Common myeloid progenitor, CD34-positive (primary cell): ENCODE measurements at regions not wholly inside any gene's neighbourhood (a gene's known extent, or its start where the extent isn't known, plus 50 kb on each side); places are given as distances from the start of the nearest gene placed in this dataset.

Source experiments
- CTCF ChIA-PET: fragments of 350-600 bp; sonication (Branson Sonifier 250); formaldehyde crosslinking; loops from one replicate; lab custom pipeline; 2021; ENCODE audit warnings: antibody characterized with exemption; lab: Charles Lee
- POLR2A ChIA-PET: fragments of 350-600 bp; sonication (Branson Sonifier 250); formaldehyde crosslinking; loops from one replicate; lab custom pipeline; 2021; ENCODE audit warnings: antibody characterized with exemption; lab: Charles Lee
- DNase-seq, 3 donors: peaks; one replicate each; pipeline versions ENCODE4 v3.0.0 to v3.0.0-alpha.2; 2013
- H3K27ac ChIP-seq, 2 experiments: 1 replicate in 1 of 2; 2 replicates in 1 of 2; pipeline ENCODE4 v1.7.0; 2013; ENCODE audit warnings: inconsistent platforms in 2 of 2, low read length in 2 of 2, mild to moderate bottlenecking in 2 of 2, low read depth in 1 of 2, moderate library complexity in 1 of 2; ENCODE audit not compliant: severe bottlenecking in 2 of 2, insufficient read depth in 1 of 2, poor library complexity in 1 of 2
- H3K27me3 ChIP-seq, 5 experiments: replicated peaks in 2 of 5; 1 replicate in 3 of 5; 2 replicates in 2 of 5; pipeline versions ENCODE4 v1.6.1 to v1.7.0; 2013; ENCODE audit warnings: low read length in 4 of 5, mild to moderate bottlenecking in 2 of 5, moderate library complexity in 2 of 5, inconsistent platforms in 1 of 5; ENCODE audit not compliant: insufficient read depth in 5 of 5, control insufficient read depth in 4 of 5
- H3K36me3 ChIP-seq, 4 experiments: 1 replicate in 2 of 4; 2 replicates in 2 of 4; pipeline versions ENCODE4 v1.6.1 to v1.7.0; 2013; ENCODE audit warnings: low read length in 3 of 4, control low read depth in 1 of 4, mild to moderate bottlenecking in 1 of 4; ENCODE audit not compliant: control insufficient read depth in 4 of 4, insufficient read depth in 4 of 4
- H3K4me1 ChIP-seq, 4 experiments: 1 replicate in 3 of 4; 2 replicates in 1 of 4; pipeline versions ENCODE4 v1.6.1 to v1.7.1; 2013; ENCODE audit warnings: low read length in 3 of 4, mild to moderate bottlenecking in 3 of 4, control low read depth in 1 of 4, inconsistent platforms in 1 of 4, moderate library complexity in 1 of 4; ENCODE audit not compliant: control insufficient read depth in 4 of 4, insufficient read depth in 4 of 4; ENCODE audit errors: control extremely low read depth in 1 of 4
- H3K4me3 ChIP-seq, 7 experiments: 1 replicate in 4 of 7; 2 replicates in 3 of 7; pipeline versions ENCODE4 v1.5.1 to v1.7.0; 2013; ENCODE audit warnings: mild to moderate bottlenecking in 7 of 7, low read length in 6 of 7, moderate library complexity in 6 of 7, inconsistent platforms in 2 of 7, low read depth in 2 of 7, control low read depth in 1 of 7; ENCODE audit not compliant: insufficient read depth in 4 of 7, control insufficient read depth in 1 of 7; ENCODE audit errors: extremely low read depth in 1 of 7
- H3K9me3 ChIP-seq, 5 experiments: 1 replicate in 4 of 5; 2 replicates in 1 of 5; pipeline versions ENCODE4 v1.6.1 to v1.7.1; 2013; ENCODE audit warnings: low read length in 4 of 5, mild to moderate bottlenecking in 2 of 5, inconsistent platforms in 1 of 5, low read depth in 1 of 5, moderate library complexity in 1 of 5; ENCODE audit not compliant: control insufficient read depth in 4 of 5, insufficient read depth in 2 of 5; ENCODE audit errors: control extremely low read depth in 1 of 5
- WGBS: methylation state at CpG from one replicate; pipeline ENCODE4 v1.1.5; 2013; ENCODE audit not compliant: insufficient coverage; 5-methylcytosine and 5-hydroxymethylcytosine counted together

DNA sequence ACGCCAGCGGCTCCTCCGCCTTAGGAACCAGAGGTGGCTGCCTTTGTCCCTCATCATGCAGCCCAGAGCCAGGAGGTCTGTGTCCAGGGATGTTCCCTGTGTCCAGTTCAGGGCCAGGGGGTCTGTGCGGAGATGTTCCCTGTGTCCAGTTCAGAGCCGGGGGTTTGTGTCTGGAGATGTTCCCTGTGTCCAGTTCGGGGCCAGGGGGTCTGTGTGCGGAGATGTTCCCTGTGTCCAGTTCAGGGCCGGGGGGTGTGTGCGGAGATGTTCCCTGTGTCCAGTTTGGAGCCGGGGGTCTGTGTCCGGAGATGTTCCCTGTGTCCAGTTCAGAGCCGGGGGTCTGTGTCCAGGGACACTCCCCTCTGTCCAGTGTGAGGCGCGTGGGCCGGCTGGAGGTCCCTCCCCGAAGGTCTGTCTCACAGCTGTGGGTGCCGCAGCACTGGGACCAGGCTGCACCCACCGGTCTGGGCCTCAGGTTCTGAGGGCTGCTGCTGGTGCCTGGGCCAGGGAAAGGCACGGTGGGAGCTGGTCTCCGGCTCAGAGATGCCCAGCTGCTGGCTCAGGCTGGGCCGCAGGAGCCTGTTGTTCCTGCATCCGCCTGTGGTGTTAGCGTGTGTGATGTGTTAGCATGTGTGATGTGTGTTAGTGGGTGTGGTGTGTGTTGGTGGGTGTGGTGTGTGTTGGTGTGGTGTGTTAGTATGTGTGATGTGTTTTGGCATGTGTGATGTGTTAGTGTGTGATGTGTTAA, 67.9 kb upstream of the CFAP46 start:
- ChIA-PET POLR2A (no interaction called here), CTCF (no interaction called here)
- no peak overlapping the region for H3K27ac ChIP-seq
- no peaks in the 10 kb centered on the region for H3K36me3 ChIP-seq
- peaks cover 0 to 9% (median 5%) of the 10 kb centered on the region in 4 experiments for H3K4me1 ChIP-seq
- H3K27me3 ChIP-seq = peaks cover 0 to 3% (median 0%) of the 10 kb centered on the region in 5 experiments
- no peak overlapping the region for H3K4me3 ChIP-seq
- peak in 1 of 3 donors; percentile 57 for DNase-seq
- 89% methylated on average over 20 of the region's 23 CpGs for WGBS
- no peaks in the 10 kb centered on the region for H3K9me3 ChIP-seq

DNA sequence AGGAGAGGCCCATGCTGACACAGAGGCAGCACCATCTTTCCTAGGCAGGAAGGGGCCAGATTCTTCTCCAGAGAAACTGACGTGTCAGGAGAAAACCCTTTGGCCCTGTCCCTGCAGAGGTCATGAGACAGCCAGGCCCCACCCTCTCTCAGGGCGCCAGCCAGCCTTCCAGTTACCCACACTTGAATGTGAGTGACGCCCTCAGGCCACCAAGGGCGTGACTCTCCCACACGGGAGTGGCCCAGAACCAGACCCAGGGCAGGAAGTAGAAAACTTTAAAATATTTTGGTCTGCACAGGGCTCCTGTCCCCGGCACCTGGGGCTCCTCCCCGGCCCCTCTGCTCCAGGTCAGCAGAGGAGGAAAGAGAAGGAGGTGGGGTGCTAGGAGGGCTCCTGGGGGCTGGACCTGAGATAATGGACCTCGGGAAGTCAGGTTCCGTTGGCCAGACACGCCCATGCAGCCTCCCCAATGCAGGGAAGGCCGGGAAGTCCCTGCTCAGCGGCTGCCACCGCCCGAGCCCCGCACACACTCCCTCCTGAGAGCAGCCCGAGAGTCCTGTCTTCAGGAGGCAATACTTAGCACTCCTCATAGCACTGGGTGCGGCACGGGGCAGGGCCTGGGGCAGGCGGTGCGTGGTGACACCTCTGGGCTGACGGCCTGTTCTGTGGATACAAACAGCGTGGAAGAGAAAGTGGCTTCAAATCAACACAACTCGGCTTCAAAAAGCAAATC, 67.0 kb upstream of the CFAP46 start:
- CTCF ChIA-PET = no interaction called here
- Histone ChIP-seq H3K4me1 (peaks cover 0 to 9% (median 5%) of the 10 kb centered on the region in 4 experiments), H3K36me3 (no peaks in the 10 kb centered on the region), H3K27me3 (peaks cover 0 to 3% (median 0%) of the 10 kb centered on the region in 5 experiments), H3K4me3 (no peak overlapping the region), H3K27ac (no peak overlapping the region), H3K9me3 (no peaks in the 10 kb centered on the region)
- peak in 1 of 3 donors; percentile 26 for DNase-seq
- POLR2A ChIA-PET = no interaction called here
- 82% methylated on average over 17 of the region's 23 CpGs for WGBS

DNA sequence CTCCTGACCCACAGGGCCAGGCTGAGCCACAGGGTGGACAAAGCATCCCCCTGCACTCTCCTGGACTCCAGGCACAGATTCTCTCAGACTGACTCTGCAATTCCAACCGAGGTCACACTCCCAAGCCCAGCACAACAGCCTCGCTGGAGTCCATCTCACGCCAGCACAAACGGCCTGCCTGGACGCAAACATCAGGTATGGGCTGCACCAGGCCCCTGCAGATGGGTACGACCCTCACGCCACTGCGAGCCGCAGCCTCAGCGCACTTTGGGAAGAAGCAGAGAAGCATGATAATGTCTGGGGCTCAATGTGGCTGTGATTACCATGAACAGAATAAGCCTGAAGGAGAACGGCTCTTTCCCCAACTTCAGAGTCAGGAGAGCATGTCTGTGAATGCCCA, 66.4 kb upstream of the CFAP46 start:
- ChIA-PET CTCF (no interaction called here), POLR2A (no interaction called here)
- Histone ChIP-seq H3K4me1 (peaks cover 0 to 6% (median 3%) of the 10 kb centered on the region in 4 experiments), H3K27me3 (peaks cover 0 to 3% (median 0%) of the 10 kb centered on the region in 5 experiments), H3K27ac (no peak overlapping the region), H3K36me3 (no peaks in the 10 kb centered on the region), H3K9me3 (no peaks in the 10 kb centered on the region), H3K4me3 (no peak overlapping the region)
- no peak for DNase-seq
- 98% methylated on average over 11 of the region's 11 CpGs for WGBS

DNA sequence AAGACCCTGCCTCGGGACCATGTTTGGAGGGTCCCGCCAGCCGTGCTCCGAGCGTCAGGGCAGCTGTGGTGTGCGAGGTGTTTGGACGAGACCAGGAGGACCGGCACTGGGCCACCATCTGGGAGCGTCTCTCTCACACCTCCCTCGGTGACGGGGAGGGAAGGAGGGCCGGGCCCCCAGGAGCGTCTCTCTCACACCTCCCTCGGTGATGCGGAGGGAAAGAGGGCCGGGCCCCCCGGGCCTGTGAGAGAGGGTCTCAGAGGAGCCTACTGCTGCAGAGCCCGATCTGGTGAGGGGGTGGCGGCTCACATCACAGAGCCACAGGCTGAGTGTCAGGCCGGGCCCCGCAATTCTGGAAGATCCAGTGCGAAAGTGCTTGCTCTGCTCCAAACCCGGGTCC, 65.8 kb upstream of the CFAP46 start:
- CTCF ChIA-PET = no interaction called here
- Histone ChIP-seq H3K4me1 (peaks cover 0 to 3% (median 0%) of the 10 kb centered on the region in 4 experiments), H3K4me3 (no peak overlapping the region), H3K36me3 (no peaks in the 10 kb centered on the region), H3K27me3 (peaks cover 0 to 1% (median 0%) of the 10 kb centered on the region in 5 experiments), H3K9me3 (no peaks in the 10 kb centered on the region), H3K27ac (no peak overlapping the region)
- POLR2A ChIA-PET = no interaction called here
- WGBS = 92% methylated on average over 23 of the region's 23 CpGs
- DNase-seq = no peak

DNA sequence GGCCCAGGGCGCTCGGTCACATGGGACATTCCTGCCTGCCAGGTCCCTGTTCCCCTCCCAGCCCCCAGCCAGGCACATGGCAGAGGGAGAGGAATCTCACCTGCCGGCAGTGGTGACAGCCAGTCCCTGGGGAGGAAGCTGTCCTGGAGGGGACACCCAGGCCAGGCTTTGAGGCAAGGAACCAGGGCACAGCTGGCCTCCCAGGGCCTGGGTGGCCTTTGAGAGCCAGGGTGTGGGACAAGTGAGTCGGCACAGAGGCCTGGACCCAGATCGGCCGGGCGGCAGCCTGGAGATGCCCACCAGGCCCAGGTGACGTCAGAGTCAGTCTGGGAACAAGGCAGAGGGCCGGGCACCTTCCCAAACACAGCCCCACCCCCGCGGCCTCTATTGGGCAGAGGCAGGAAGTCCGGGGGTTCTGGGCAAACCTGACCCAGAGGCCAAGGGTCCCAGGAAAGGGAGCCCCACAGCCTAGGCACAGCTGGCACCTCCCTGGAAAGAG, 65.0 kb upstream of the CFAP46 start:
- POLR2A ChIA-PET = no interaction called here
- H3K4me3 ChIP-seq = no peak overlapping the region
- H3K4me1 ChIP-seq = no peaks in the 10 kb centered on the region
- CTCF ChIA-PET = no interaction called here
- WGBS = 95% methylated on average over 9 of the region's 12 CpGs
- no peak for DNase-seq
- no peaks in the 10 kb centered on the region for H3K9me3 ChIP-seq
- no peak overlapping the region for H3K27ac ChIP-seq
- H3K36me3 ChIP-seq = no peaks in the 10 kb centered on the region
- no peaks in the 10 kb centered on the region for H3K27me3 ChIP-seq

DNA sequence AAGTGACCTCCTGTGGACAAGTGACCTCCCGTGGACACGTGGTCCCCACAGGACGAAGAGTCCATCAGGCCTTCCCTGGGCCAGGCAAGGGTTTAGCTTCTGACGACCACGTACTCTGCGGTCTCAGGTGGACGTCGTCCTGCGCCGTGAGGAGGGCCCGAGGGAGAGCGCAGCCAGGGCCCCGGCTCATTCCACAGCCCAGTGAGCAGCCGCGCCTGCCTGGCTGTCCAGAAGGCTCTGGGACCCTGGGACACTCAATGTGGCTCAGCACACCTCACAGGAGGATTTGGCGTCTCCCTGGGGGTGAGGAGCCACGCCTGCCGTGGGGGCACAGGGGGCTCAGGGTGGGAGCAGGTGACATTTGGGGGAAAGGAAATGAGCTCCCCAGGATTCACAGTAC, 64.4 kb upstream of the CFAP46 start:
- no peak overlapping the region for H3K4me3 ChIP-seq
- H3K4me1 ChIP-seq = no peaks in the 10 kb centered on the region
- CTCF ChIA-PET = no interaction called here
- no peaks in the 10 kb centered on the region for H3K9me3 ChIP-seq
- no peak overlapping the region for H3K27ac ChIP-seq
- no peaks in the 10 kb centered on the region for H3K36me3 ChIP-seq
- no peak for DNase-seq
- POLR2A ChIA-PET = no interaction called here
- whole genome bisulfite sequencing = 94% methylated on average over 16 of the region's 18 CpGs
- H3K27me3 ChIP-seq = no peaks in the 10 kb centered on the region

DNA sequence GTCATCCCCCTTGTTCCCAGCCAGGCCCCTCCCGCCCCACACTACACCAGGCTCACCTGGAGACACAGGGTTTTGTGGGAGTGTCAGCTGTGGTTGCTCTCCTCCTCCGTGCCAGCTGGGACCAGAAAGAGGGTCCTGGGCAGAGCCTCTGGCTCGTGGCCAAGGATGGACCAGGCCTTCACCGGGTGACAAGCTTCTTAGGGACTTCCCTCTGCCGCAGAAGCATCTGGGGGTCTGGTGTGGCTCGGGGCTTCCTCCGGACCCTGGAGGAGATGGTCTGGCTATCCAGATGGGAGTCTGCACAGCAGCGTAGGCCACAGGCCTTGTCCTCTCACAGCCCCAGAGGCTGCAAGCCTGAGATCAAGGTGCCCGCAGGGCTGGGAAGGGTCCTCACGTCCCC, 63.8 kb upstream of the CFAP46 start:
- Histone ChIP-seq H3K9me3 (no peaks in the 10 kb centered on the region), H3K36me3 (no peaks in the 10 kb centered on the region), H3K4me3 (no peak overlapping the region), H3K27ac (no peak overlapping the region), H3K4me1 (no peaks in the 10 kb centered on the region), H3K27me3 (no peaks in the 10 kb centered on the region)
- DNase-seq = no peak
- POLR2A ChIA-PET = no interaction called here
- WGBS = 97% methylated on average over 9 of the region's 10 CpGs
- CTCF ChIA-PET = no interaction called here
